ENCODE measurements at regions not wholly inside any gene's neighbourhood (a gene's known extent, or its start where the extent isn't known, plus 50 kb on each side); places are given as distances from the start of the nearest gene placed in this dataset.

DNA sequence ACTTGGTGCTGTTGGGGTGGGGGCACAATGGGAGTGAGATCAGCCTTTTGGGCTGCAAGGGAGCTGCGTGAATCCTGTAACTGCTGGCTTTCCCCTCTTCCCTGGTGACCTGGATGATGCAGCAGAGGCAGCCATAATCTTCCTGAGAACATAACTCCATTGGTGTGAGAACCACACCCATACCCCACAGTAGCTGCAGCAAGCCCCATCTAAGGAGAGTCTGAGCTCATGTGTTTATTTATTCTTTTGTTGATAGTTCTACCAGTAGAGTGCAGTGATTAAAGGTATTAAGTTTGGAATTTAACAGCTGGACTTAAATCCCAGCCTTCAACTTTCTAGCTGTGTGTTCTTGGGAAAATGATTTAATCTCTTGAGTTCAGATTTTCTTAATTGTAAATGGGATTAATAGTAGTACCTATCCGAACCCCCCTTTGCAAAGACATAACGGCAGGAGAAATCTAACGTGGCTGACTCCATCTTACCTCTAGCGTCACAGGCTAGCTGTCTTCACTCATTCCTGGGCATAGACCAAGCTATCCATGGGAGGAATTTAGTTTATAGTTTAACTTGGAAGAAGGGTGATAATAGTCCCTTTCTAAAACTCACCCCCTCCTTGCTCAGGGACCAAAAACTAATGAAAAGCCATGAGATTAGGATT, 385.0 kb upstream of the DDI1 start:
- Histone ChIP-seq H3K9me3 (no peaks in the 10 kb centered on the region), H3K36me3 (no peaks in the 10 kb centered on the region), H3K27me3 (no peaks in the 10 kb centered on the region), H3K27ac (no peak overlapping the region), H3K4me1 (no peaks in the 10 kb centered on the region), H3K4me3 (no peak overlapping the region)
- TF ChIP-seq, protein P1, sequence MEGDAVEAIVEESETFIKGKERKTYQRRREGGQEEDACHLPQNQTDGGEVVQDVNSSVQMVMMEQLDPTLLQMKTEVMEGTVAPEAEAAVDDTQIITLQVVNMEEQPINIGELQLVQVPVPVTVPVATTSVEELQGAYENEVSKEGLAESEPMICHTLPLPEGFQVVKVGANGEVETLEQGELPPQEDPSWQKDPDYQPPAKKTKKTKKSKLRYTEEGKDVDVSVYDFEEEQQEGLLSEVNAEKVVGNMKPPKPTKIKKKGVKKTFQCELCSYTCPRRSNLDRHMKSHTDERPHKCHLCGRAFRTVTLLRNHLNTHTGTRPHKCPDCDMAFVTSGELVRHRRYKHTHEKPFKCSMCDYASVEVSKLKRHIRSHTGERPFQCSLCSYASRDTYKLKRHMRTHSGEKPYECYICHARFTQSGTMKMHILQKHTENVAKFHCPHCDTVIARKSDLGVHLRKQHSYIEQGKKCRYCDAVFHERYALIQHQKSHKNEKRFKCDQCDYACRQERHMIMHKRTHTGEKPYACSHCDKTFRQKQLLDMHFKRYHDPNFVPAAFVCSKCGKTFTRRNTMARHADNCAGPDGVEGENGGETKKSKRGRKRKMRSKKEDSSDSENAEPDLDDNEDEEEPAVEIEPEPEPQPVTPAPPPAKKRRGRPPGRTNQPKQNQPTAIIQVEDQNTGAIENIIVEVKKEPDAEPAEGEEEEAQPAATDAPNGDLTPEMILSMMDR (IDR thresholded peaks at IDR 0.05): no peak
- no peak for FAIRE-seq
- intact Hi-C loops (cut with DNase I): no loop called here
- WGBS, 2 donors: 77 to 90% methylated on average over 5 of the region's 5 CpGs
- DNase-seq: no peak
- ATAC-seq: no peak

DNA sequence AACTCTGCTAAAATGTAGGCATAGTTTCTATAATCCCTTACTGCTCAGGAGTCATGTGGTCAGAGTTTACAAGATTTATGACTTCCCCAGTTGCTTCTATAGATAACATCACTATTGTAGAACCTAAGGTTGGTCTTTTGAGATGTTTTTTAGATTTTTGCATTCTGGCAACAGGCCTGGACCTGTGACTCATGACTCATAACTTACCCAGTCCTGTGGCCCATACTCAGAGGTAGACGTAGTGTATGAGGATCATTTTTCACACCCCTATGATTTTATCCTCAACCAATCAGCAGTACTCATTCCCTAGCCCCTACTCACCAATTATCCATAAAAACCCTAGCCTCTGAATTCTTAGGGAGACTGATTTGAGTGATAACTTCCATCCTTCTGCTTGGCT, 384.4 kb upstream of the DDI1 start:
- DNase-seq (no peak), ATAC-seq (no peak), FAIRE-seq (no peak)
- H3K27ac ChIP-seq: no peak overlapping the region
- TF ChIP-seq, protein P1 (IDR thresholded peaks at IDR 0.05): no peak
- H3K9me3 ChIP-seq: no peaks in the 10 kb centered on the region
- intact Hi-C loops (cut with DNase I): no loop called here
- 76 to 88% methylated on average over 1 of the region's 1 CpG for WGBS, 2 donors
- no peak overlapping the region for H3K4me3 ChIP-seq
- H3K36me3 ChIP-seq: no peaks in the 10 kb centered on the region
- H3K4me1 ChIP-seq: no peaks in the 10 kb centered on the region
- H3K27me3 ChIP-seq: no peaks in the 10 kb centered on the region

DNA sequence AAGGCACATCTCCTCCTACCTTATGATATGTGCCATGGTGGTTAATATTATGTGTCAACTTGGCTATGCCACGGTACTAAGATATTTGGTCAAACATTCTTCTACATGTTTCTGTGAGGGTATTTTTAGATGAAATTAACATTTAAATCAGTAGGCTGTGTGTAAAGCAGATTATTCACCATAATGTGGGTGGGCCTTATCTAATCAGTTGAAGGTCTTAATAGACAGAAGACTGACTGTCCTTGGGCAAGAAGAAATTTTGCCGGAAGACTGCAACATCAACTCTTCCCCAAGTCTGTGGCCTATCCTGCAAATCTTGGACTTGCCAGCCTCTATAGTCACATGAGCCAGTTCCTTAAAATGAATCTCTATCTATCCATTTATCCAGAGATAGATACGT, 380.1 kb upstream of the DDI1 start:
- no peak for ATAC-seq
- DNase-seq: no peak
- no peaks in the 10 kb centered on the region for H3K27me3 ChIP-seq
- intact Hi-C loops (cut with DNase I): no loop called here
- H3K9me3 ChIP-seq: no peaks in the 10 kb centered on the region
- FAIRE-seq: no peak
- H3K36me3 ChIP-seq: no peaks in the 10 kb centered on the region
- H3K27ac ChIP-seq: no peak overlapping the region
- peaks cover 0 to 3% (median 0%) of the 10 kb centered on the region in 3 donors for H3K4me1 ChIP-seq
- TF ChIP-seq, protein P1 (IDR thresholded peaks at IDR 0.05): no peak
- H3K4me3 ChIP-seq: no peak overlapping the region
- WGBS, 2 donors: 86 to 93% methylated on average over 3 of the region's 3 CpGs

DNA sequence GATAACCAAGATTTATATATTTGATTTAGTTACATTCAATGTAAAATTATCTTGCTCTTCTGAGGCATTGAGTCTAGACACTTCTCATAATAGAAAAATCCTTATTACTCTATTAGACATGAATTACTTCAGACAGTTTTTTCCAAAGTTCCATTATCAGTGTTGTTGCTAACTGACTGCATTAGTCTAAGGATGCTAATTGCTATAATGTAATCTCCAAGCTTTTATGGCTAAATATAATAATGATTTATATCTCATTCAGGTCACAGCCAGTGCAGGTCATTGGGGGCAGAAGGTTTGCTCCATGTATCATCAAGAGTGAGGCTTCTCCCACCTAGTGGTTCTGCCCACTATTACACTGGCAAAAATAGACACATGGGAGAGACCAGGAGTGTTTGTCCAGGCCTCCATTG, 377.2 kb upstream of the DDI1 start:
- intact Hi-C loops (cut with DNase I): no loop called here
- H3K4me1 ChIP-seq: peaks cover 0 to 3% (median 0%) of the 10 kb centered on the region in 3 donors
- H3K27ac ChIP-seq: no peak overlapping the region
- TF ChIP-seq, protein P1 (IDR thresholded peaks at IDR 0.05): no peak
- ATAC-seq (no peak), DNase-seq (no peak), FAIRE-seq (no peak)
- no peak overlapping the region for H3K4me3 ChIP-seq
- H3K9me3 ChIP-seq: no peaks in the 10 kb centered on the region
- no peaks in the 10 kb centered on the region for H3K27me3 ChIP-seq
- H3K36me3 ChIP-seq: no peaks in the 10 kb centered on the region

DNA sequence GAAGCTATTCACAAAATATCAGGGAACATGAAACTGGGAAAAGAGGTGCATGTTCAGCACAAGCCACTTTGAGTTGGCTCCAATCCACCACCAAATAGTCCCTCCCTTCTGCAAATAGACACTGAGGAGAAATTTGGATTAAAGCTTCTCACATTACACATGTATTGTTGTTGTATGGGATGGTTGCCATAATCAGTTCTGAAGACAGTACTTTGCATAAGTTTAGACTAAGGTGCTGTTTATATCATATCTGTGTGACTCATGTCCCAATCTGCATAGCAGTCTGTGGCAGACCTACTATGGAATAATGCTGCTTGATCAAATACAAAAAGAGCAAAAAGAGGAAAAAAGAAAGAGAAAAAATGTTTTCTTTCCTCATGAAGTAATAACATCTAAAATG, 376.7 kb upstream of the DDI1 start:
- no peak overlapping the region for H3K27ac ChIP-seq
- ATAC-seq (no peak), FAIRE-seq (no peak), DNase-seq (no peak)
- H3K4me1 ChIP-seq: peaks cover 0 to 3% (median 0%) of the 10 kb centered on the region in 3 donors
- H3K36me3 ChIP-seq: no peaks in the 10 kb centered on the region
- TF ChIP-seq, protein P1 (IDR thresholded peaks at IDR 0.05): no peak
- H3K9me3 ChIP-seq: no peaks in the 10 kb centered on the region
- no peak overlapping the region for H3K4me3 ChIP-seq
- intact Hi-C loops (cut with DNase I): no loop called here
- no peaks in the 10 kb centered on the region for H3K27me3 ChIP-seq

All from pancreas (tissue), 10 donors.